ENCODE measurements at regions not wholly inside any gene's neighbourhood (a gene's known extent, or its start where the extent isn't known, plus 50 kb on each side); places are given as distances from the start of the nearest gene placed in this dataset.
"Not testable (repeated sequence)": the region's sequence is repeated elsewhere in the genome, so short reads cannot be mapped to it uniquely, and the experiment has no call there.

- no TSS peak for BruUV-seq (replicated peaks)
- no peak for DNase-seq (ENCODE audit: unreplicated experiment)
- TF ChIP-seq CTCF (IDR thresholded peaks at IDR 0.05; ENCODE audit: unreplicated experiment): no peak
These were observed 108.2 kb upstream of the TNFSF4 start for GRCh38 chr1:173315296-173315695.

GRCh38 chr1:173318788-173319187 is 111.7 kb upstream of the TNFSF4 start:
- POLR2A ChIA-PET: no interaction called here
- CTCF ChIA-PET: interaction anchor here (0.8 kb wide), 1 partner anchor 573 kb away, joined by 3 read pairs; no protein-coding TSS in a partner anchor
- Mint-ChIP-seq H3K9me3 (ENCODE audit: unreplicated experiment) (peaks cover 29% of the 10 kb centered on the region), H3K4me3 (ENCODE audit: unreplicated experiment) (no peak overlapping the region), H3K27me3 (ENCODE audit: insufficient read depth, unreplicated experiment) (no peaks in the 10 kb centered on the region), H3K27ac (ENCODE audit: low read depth, unreplicated experiment) (no peak overlapping the region), H3K4me1 (ENCODE audit: insufficient read depth, unreplicated experiment) (no peaks in the 10 kb centered on the region), H3K36me3 (ENCODE audit: insufficient read depth, unreplicated experiment) (no peaks in the 10 kb centered on the region)
- no peak for TF ChIP-seq CTCF (IDR thresholded peaks at IDR 0.05; ENCODE audit: unreplicated experiment)
- intact Hi-C loops (cut with micrococcal nuclease): no loop called here
- BruUV-seq (replicated peaks): no TSS peak
- no peak for DNase-seq (ENCODE audit: unreplicated experiment)

More at GRCh38 chr1:173315296-173315695, 108.2 kb upstream of the TNFSF4 start:
- no peaks in the 10 kb centered on the region for H3K36me3 Mint-ChIP-seq (ENCODE audit: insufficient read depth, unreplicated experiment)
- ChIA-PET POLR2A (interaction anchor here (0.6 kb wide), 1 partner anchor 1879 kb away, joined by 3 read pairs; no protein-coding TSS in a partner anchor), CTCF (interaction anchor here (0.6 kb wide), 1 partner anchor 425 kb away, joined by 3 read pairs; no protein-coding TSS in a partner anchor)
- H3K4me1 Mint-ChIP-seq (ENCODE audit: insufficient read depth, unreplicated experiment): no peaks in the 10 kb centered on the region
- intact Hi-C loops (cut with micrococcal nuclease): no loop called here
- H3K9me3 Mint-ChIP-seq (ENCODE audit: unreplicated experiment): peaks cover 7% of the 10 kb centered on the region
- H3K27ac Mint-ChIP-seq (ENCODE audit: low read depth, unreplicated experiment): no peak overlapping the region
- H3K27me3 Mint-ChIP-seq (ENCODE audit: insufficient read depth, unreplicated experiment): no peaks in the 10 kb centered on the region
- H3K4me3 Mint-ChIP-seq (ENCODE audit: unreplicated experiment): no peak overlapping the region

- H3K4me1 Mint-ChIP-seq (ENCODE audit: insufficient read depth, unreplicated experiment); H3K36me3 Mint-ChIP-seq (ENCODE audit: insufficient read depth, unreplicated experiment); H3K27ac Mint-ChIP-seq (ENCODE audit: low read depth, unreplicated experiment); H3K4me3 Mint-ChIP-seq (ENCODE audit: unreplicated experiment); intact Hi-C loops (cut with micrococcal nuclease); BruUV-seq (replicated peaks); CTCF ChIA-PET; POLR2A ChIA-PET; H3K27me3 Mint-ChIP-seq (ENCODE audit: insufficient read depth, unreplicated experiment); DNase-seq (ENCODE audit: unreplicated experiment): not testable (repeated sequence)
- peaks cover 46% of the 10 kb centered on the region for H3K9me3 Mint-ChIP-seq (ENCODE audit: unreplicated experiment)
These were observed 117.2 kb upstream of the TNFSF4 start for GRCh38 chr1:173324352-173324751.

- intact Hi-C loops (cut with micrococcal nuclease); H3K27ac Mint-ChIP-seq (ENCODE audit: low read depth, unreplicated experiment); CTCF ChIA-PET; H3K36me3 Mint-ChIP-seq (ENCODE audit: insufficient read depth, unreplicated experiment); BruUV-seq (replicated peaks); H3K4me3 Mint-ChIP-seq (ENCODE audit: unreplicated experiment); POLR2A ChIA-PET; DNase-seq (ENCODE audit: unreplicated experiment); H3K27me3 Mint-ChIP-seq (ENCODE audit: insufficient read depth, unreplicated experiment): not testable (repeated sequence)
- peaks cover 24% of the 10 kb centered on the region for H3K9me3 Mint-ChIP-seq (ENCODE audit: unreplicated experiment)
- peaks cover 27% of the 10 kb centered on the region for H3K4me1 Mint-ChIP-seq (ENCODE audit: insufficient read depth, unreplicated experiment)
These were observed 120.9 kb upstream of the TNFSF4 start for GRCh38 chr1:173327987-173328386.

GRCh38 chr1:173328961-173329360 is 121.8 kb upstream of the TNFSF4 start:
- no peak for DNase-seq (ENCODE audit: unreplicated experiment)
- Mint-ChIP-seq H3K4me3 (ENCODE audit: unreplicated experiment) (no peak overlapping the region), H3K27me3 (ENCODE audit: insufficient read depth, unreplicated experiment) (no peaks in the 10 kb centered on the region), H3K36me3 (ENCODE audit: insufficient read depth, unreplicated experiment) (no peaks in the 10 kb centered on the region), H3K9me3 (ENCODE audit: unreplicated experiment) (peaks cover 16% of the 10 kb centered on the region), H3K27ac (ENCODE audit: low read depth, unreplicated experiment) (no peak overlapping the region), H3K4me1 (ENCODE audit: insufficient read depth, unreplicated experiment) (peaks cover 29% of the 10 kb centered on the region)
- ChIA-PET CTCF (no interaction called here), POLR2A (no interaction called here)
- no peak for TF ChIP-seq CTCF (IDR thresholded peaks at IDR 0.05; ENCODE audit: unreplicated experiment)
- intact Hi-C loops (cut with micrococcal nuclease): no loop called here
- BruUV-seq (replicated peaks): no TSS peak

All from MCF 10A (cell line).